GM12878 (cell line): ENCODE measurements at regions not wholly inside any gene's neighbourhood (a gene's known extent, or its start where the extent isn't known, plus 50 kb on each side); places are given as distances from the start of the nearest gene placed in this dataset.

Source experiments
- CBFB ChIP-seq: IDR thresholded peaks from 2 replicates; pipeline ENCODE4 v1.6.1; 2016; ENCODE audit warnings: antibody characterized with exemption, low read depth
- ELK1 ChIP-seq: IDR thresholded peaks from 2 replicates; pipeline ENCODE4 v1.6.1; 2012; ENCODE audit warnings: low read depth, low read length, improper control_type of control experiment
- RAD21 ChIP-seq: IDR thresholded peaks from 2 replicates; pipeline ENCODE4 v1.6.1; 2011; ENCODE audit warnings: mild to moderate bottlenecking, low read depth, low read length, moderate library complexity; ENCODE audit not compliant: insufficient read depth
- SUZ12 ChIP-seq: fragments of 200-600 bp; sonication (generic); IDR thresholded peaks from one replicate; pipeline ENCODE4 v1.6.1; 2018; ENCODE audit warnings: antibody characterized with exemption, mild to moderate bottlenecking; ENCODE audit not compliant: unreplicated experiment
- ZBTB4 ChIP-seq: fragments of 450-650 bp; formaldehyde crosslinking; IDR thresholded peaks from 2 replicates; pipeline ENCODE4 v1.4.0; 2022; ENCODE audit warnings: mild to moderate bottlenecking, moderate library complexity
- TF ChIP-seq, protein P1 (sequence below): fragments of 450-650 bp; formaldehyde crosslinking; IDR thresholded peaks from 2 replicates; pipeline ENCODE4 v1.4.0; 2020; ENCODE audit warnings: mild to moderate bottlenecking, moderate library complexity
- TF ChIP-seq, protein P2 (sequence below): fragments of 450-650 bp; IDR thresholded peaks from 2 replicates; pipeline ENCODE4 v1.6.1; 2018; ENCODE audit warnings: borderline replicate concordance, mild to moderate bottlenecking; ENCODE audit not compliant: partially characterized antibody
- TF ChIP-seq, protein P3 (sequence below): fragments of 450-650 bp; IDR thresholded peaks from 2 replicates; pipeline ENCODE4 v1.6.1; 2017; ENCODE audit warnings: mild to moderate bottlenecking, moderate library complexity

DNA sequence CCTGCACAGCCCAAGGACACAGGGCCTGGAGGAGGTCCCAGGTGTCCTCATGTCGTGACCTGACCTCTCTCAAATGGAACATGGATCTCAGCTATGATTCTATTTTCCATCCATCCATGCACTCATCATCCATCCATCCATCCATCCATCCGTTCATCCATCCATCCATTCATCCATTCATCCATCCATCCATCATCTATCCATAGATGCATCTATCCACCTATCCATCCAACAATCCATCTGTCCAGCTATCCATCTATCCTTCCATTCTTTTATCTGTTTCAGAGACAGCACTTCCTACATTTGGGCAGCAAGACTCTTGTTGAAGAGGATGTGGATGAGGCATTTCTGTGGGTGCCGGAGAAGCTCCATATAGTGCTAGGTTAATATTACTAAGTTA is 86.7 kb downstream of the SCGB2B2 start (continued):
- TF ChIP-seq, protein P1, sequence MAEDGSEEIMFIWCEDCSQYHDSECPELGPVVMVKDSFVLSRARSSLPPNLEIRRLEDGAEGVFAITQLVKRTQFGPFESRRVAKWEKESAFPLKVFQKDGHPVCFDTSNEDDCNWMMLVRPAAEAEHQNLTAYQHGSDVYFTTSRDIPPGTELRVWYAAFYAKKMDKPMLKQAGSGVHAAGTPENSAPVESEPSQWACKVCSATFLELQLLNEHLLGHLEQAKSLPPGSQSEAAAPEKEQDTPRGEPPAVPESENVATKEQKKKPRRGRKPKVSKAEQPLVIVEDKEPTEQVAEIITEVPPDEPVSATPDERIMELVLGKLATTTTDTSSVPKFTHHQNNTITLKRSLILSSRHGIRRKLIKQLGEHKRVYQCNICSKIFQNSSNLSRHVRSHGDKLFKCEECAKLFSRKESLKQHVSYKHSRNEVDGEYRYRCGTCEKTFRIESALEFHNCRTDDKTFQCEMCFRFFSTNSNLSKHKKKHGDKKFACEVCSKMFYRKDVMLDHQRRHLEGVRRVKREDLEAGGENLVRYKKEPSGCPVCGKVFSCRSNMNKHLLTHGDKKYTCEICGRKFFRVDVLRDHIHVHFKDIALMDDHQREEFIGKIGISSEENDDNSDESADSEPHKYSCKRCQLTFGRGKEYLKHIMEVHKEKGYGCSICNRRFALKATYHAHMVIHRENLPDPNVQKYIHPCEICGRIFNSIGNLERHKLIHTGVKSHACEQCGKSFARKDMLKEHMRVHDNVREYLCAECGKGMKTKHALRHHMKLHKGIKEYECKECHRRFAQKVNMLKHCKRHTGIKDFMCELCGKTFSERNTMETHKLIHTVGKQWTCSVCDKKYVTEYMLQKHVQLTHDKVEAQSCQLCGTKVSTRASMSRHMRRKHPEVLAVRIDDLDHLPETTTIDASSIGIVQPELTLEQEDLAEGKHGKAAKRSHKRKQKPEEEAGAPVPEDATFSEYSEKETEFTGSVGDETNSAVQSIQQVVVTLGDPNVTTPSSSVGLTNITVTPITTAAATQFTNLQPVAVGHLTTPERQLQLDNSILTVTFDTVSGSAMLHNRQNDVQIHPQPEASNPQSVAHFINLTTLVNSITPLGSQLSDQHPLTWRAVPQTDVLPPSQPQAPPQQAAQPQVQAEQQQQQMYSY (CRISPR knock-in tag) = no peak
- no peak for TF ChIP-seq ZBTB4 (CRISPR knock-in tag)
- no peak for TF ChIP-seq ELK1
- TF ChIP-seq, protein P2, sequence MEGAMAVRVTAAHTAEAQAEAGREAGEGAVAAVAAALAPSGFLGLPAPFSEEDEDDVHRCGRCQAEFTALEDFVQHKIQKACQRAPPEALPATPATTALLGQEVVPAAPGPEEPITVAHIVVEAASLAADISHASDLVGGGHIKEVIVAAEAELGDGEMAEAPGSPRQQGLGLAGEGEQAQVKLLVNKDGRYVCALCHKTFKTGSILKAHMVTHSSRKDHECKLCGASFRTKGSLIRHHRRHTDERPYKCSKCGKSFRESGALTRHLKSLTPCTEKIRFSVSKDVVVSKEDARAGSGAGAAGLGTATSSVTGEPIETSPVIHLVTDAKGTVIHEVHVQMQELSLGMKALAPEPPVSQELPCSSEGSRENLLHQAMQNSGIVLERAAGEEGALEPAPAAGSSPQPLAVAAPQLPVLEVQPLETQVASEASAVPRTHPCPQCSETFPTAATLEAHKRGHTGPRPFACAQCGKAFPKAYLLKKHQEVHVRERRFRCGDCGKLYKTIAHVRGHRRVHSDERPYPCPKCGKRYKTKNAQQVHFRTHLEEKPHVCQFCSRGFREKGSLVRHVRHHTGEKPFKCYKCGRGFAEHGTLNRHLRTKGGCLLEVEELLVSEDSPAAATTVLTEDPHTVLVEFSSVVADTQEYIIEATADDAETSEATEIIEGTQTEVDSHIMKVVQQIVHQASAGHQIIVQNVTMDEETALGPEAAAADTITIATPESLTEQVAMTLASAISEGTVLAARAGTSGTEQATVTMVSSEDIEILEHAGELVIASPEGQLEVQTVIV = no peak
- no peak for TF ChIP-seq SUZ12
- TF ChIP-seq, protein P3, sequence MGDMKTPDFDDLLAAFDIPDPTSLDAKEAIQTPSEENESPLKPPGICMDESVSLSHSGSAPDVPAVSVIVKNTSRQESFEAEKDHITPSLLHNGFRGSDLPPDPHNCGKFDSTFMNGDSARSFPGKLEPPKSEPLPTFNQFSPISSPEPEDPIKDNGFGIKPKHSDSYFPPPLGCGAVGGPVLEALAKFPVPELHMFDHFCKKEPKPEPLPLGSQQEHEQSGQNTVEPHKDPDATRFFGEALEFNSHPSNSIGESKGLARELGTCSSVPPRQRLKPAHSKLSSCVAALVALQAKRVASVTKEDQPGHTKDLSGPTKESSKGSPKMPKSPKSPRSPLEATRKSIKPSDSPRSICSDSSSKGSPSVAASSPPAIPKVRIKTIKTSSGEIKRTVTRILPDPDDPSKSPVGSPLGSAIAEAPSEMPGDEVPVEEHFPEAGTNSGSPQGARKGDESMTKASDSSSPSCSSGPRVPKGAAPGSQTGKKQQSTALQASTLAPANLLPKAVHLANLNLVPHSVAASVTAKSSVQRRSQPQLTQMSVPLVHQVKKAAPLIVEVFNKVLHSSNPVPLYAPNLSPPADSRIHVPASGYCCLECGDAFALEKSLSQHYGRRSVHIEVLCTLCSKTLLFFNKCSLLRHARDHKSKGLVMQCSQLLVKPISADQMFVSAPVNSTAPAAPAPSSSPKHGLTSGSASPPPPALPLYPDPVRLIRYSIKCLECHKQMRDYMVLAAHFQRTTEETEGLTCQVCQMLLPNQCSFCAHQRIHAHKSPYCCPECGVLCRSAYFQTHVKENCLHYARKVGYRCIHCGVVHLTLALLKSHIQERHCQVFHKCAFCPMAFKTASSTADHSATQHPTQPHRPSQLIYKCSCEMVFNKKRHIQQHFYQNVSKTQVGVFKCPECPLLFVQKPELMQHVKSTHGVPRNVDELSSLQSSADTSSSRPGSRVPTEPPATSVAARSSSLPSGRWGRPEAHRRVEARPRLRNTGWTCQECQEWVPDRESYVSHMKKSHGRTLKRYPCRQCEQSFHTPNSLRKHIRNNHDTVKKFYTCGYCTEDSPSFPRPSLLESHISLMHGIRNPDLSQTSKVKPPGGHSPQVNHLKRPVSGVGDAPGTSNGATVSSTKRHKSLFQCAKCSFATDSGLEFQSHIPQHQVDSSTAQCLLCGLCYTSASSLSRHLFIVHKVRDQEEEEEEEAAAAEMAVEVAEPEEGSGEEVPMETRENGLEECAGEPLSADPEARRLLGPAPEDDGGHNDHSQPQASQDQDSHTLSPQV = no peak
- no peak for TF ChIP-seq CBFB
- no peak for TF ChIP-seq RAD21
